H1 (cell line): ENCODE measurements at regions not wholly inside any gene's neighbourhood (a gene's known extent, or its start where the extent isn't known, plus 50 kb on each side); places are given as distances from the start of the nearest gene placed in this dataset.

Experiments used
- CTCF ChIA-PET: fragments of 300-600 bp; sonication (Branson Sonifier 250); formaldehyde crosslinking; loops from one replicate; lab custom pipeline; 2021; ENCODE audit not compliant: partially characterized antibody; lab: Charles Lee
- POLR2A ChIA-PET: fragments of 300-600 bp; sonication (Branson Sonifier 250); formaldehyde crosslinking; loops from one replicate; lab custom pipeline; 2021; ENCODE audit warnings: inconsistent platforms; ENCODE audit not compliant: partially characterized antibody; lab: Charles Lee
- DNase-seq, 2 experiments: peaks; one replicate each; pipeline versions ENCODE4 v3.0.0 to v3.0.0-alpha.2; 2010 to 2022; ENCODE audit warnings: low spot score in 2 of 2, low read depth in 1 of 2, mixed read lengths in 1 of 2
- FAIRE-seq: peaks from 2 replicates; lab custom pipeline; 2011; peaks lifted over from hg19 to GRCh38; lab: Jason Lieb, UNC
- H2AFZ ChIP-seq: 2 replicates; pipeline ENCODE4 v1.8.1; 2012; ENCODE audit warnings: low read length, inconsistent platforms
- H2AK5ac ChIP-seq: 2 replicates; pipeline ENCODE4 v1.6.1; 2013; ENCODE audit warnings: low read depth, low read length
- H2BK120ac ChIP-seq: replicated peaks from 2 replicates; pipeline ENCODE3; 2013; ENCODE audit warnings: low read depth, low read length, inconsistent platforms
- H2BK12ac ChIP-seq: 2 replicates; pipeline ENCODE4 v1.6.1; 2013; ENCODE audit warnings: low read depth, low read length
- H2BK15ac ChIP-seq: 2 replicates; pipeline ENCODE4 v1.6.1; 2013; ENCODE audit warnings: low read length
- H2BK20ac ChIP-seq: 2 replicates; pipeline ENCODE4 v1.6.1; 2013; ENCODE audit warnings: low read length
- H2BK5ac ChIP-seq: 2 replicates; pipeline ENCODE4 v1.6.1; 2013; ENCODE audit warnings: low read depth, low read length
- H3K14ac ChIP-seq: 2 replicates; pipeline ENCODE4 v1.6.1; 2013; ENCODE audit warnings: inconsistent platforms; ENCODE audit not compliant: insufficient read length
- H3K18ac ChIP-seq: 2 replicates; pipeline ENCODE4 v1.6.1; 2013; ENCODE audit warnings: low read length; ENCODE audit errors: extremely low read depth
- H3K23ac ChIP-seq: 2 replicates; pipeline ENCODE4 v1.6.1; 2013; ENCODE audit warnings: inconsistent platforms; ENCODE audit not compliant: insufficient read length
- H3K23me2 ChIP-seq: 2 replicates; pipeline ENCODE4 v1.6.1; 2013; ENCODE audit warnings: low read depth, low read length
- H3K27ac ChIP-seq: 2 replicates; pipeline ENCODE4 v1.6.1; 2011; ENCODE audit warnings: low read depth, low read length, inconsistent platforms
- H3K27me3 ChIP-seq, 4 experiments: replicated peaks in 1 of 4; 1 replicate in 1 of 4; 2 replicates in 3 of 4; pipeline versions ENCODE4 v1.6.1 to v1.8.1; 2011 to 2013; ENCODE audit warnings: low read length in 3 of 4, mild to moderate bottlenecking in 3 of 4, inconsistent platforms in 2 of 4, mixed read lengths in 2 of 4, moderate library complexity in 1 of 4; ENCODE audit not compliant: control insufficient read depth in 3 of 4, insufficient read depth in 3 of 4; ENCODE audit errors: extremely low read depth in 1 of 4
- H3K36me3 ChIP-seq, 4 experiments: 2 replicates each; pipeline versions ENCODE4 v1.6.1 to v1.8.1; 2011 to 2013; ENCODE audit warnings: mild to moderate bottlenecking in 4 of 4, low read length in 3 of 4, moderate library complexity in 2 of 4, control low read depth in 1 of 4, inconsistent platforms in 1 of 4; ENCODE audit not compliant: insufficient read depth in 4 of 4, control insufficient read depth in 2 of 4
- H3K4ac ChIP-seq: replicated peaks from 2 replicates; pipeline ENCODE3; 2013; ENCODE audit warnings: low read length, low read depth, mixed read lengths, inconsistent platforms; ENCODE audit not compliant: insufficient read length
- H3K4me1 ChIP-seq, 4 experiments: replicated peaks in 1 of 4; 1 replicate in 1 of 4; 2 replicates in 3 of 4; pipeline versions ENCODE4 v1.6.1 to v1.8.1; 2011 to 2013; ENCODE audit warnings: low read length in 3 of 4, inconsistent platforms in 2 of 4, mixed read lengths in 1 of 4; ENCODE audit not compliant: insufficient read depth in 4 of 4, control insufficient read depth in 3 of 4
- H3K4me2 ChIP-seq, 2 experiments: 2 replicates each; pipeline versions ENCODE4 v1.6.1 to v1.8.1; 2011 to 2013; ENCODE audit warnings: low read depth in 2 of 2, low read length in 2 of 2, control low read depth in 1 of 2, inconsistent platforms in 1 of 2, mild to moderate bottlenecking in 1 of 2; ENCODE audit not compliant: insufficient read depth in 1 of 2
- H3K4me3 ChIP-seq, 4 experiments: fragments of 200-600, 300-600 bp in 1 of 4; sonication (generic), shearing (Covaris generic), sonication (Bioruptor Twin) in 1 of 4; 2 replicates each; pipeline versions ENCODE4 v1.5.1 to v1.8.1; 2011 to 2016; ENCODE audit warnings: low read length in 4 of 4, low read depth in 3 of 4, control low read depth in 2 of 4, inconsistent platforms in 2 of 4, mild to moderate bottlenecking in 2 of 4, mixed read lengths in 1 of 4, moderate library complexity in 1 of 4; ENCODE audit not compliant: insufficient read depth in 2 of 4; ENCODE audit errors: extremely low read depth in 1 of 4
- H3K56ac ChIP-seq: replicated peaks from 2 replicates; pipeline ENCODE3; 2013; ENCODE audit warnings: low read depth, mild to moderate bottlenecking, mixed read lengths, low read length, inconsistent platforms; ENCODE audit not compliant: insufficient read length
- H3K79me1 ChIP-seq: 2 replicates; pipeline ENCODE4 v1.6.1; 2013; ENCODE audit warnings: low read depth, low read length, control low read depth
- H3K79me2 ChIP-seq, 2 experiments: 2 replicates each; pipeline versions ENCODE4 v1.6.1 to v1.8.1; 2012 to 2013; ENCODE audit warnings: low read length in 2 of 2, mild to moderate bottlenecking in 2 of 2, inconsistent platforms in 1 of 2; ENCODE audit not compliant: insufficient read depth in 2 of 2, control insufficient read depth in 1 of 2
- H3K9ac ChIP-seq, 4 experiments: replicated peaks in 1 of 4; 1 replicate in 1 of 4; 2 replicates in 3 of 4; pipeline versions ENCODE4 v1.6.1 to v1.8.1; 2011 to 2013; ENCODE audit warnings: low read depth in 3 of 4, low read length in 3 of 4, control low read depth in 2 of 4, mild to moderate bottlenecking in 2 of 4, moderate library complexity in 2 of 4, inconsistent platforms in 1 of 4; ENCODE audit errors: extremely low read depth in 1 of 4
- H3K9me3 ChIP-seq, 2 experiments: 2 replicates each; pipeline versions ENCODE4 v1.6.1 to v1.8.1; 2012 to 2013; ENCODE audit warnings: mild to moderate bottlenecking in 2 of 2, moderate library complexity in 2 of 2, control low read depth in 1 of 2, inconsistent platforms in 1 of 2, low read depth in 1 of 2, low read length in 1 of 2, mixed read lengths in 1 of 2; ENCODE audit not compliant: insufficient read depth in 2 of 2
- H4K20me1 ChIP-seq, 2 experiments: replicated peaks in 1 of 2; 2 replicates each; pipeline versions ENCODE3 to v1.8.1; 2011 to 2013; ENCODE audit warnings: inconsistent platforms in 2 of 2, low read length in 2 of 2, mild to moderate bottlenecking in 1 of 2; ENCODE audit not compliant: insufficient read depth in 2 of 2, control insufficient read depth in 1 of 2
- H4K5ac ChIP-seq: 2 replicates; pipeline ENCODE4 v1.6.1; 2013; ENCODE audit warnings: low read length, low read depth, mixed read lengths, inconsistent platforms; ENCODE audit not compliant: insufficient read length
- H4K8ac ChIP-seq: 2 replicates; pipeline ENCODE4 v1.8.0; 2013; ENCODE audit warnings: mild to moderate bottlenecking, moderate library complexity, low read length, inconsistent platforms; ENCODE audit not compliant: insufficient read depth; ENCODE audit errors: extremely low read depth
- H4K91ac ChIP-seq: replicated peaks from 2 replicates; pipeline ENCODE3; 2013; ENCODE audit warnings: low read length, mixed read lengths, inconsistent platforms; ENCODE audit not compliant: insufficient read length
- BACH1 ChIP-seq: IDR thresholded peaks from 2 replicates; pipeline ENCODE4 v1.6.1; 2012; ENCODE audit warnings: low read length, improper control_type of control experiment
- CBX5 ChIP-seq: fragments of 300-800, 300-1000 bp; sonication (generic); IDR thresholded peaks from 2 replicates; pipeline ENCODE4 v1.7.1; 2016; ENCODE audit warnings: antibody characterized with exemption, low read length, low read depth
- CEBPB ChIP-seq: IDR thresholded peaks from 2 replicates; pipeline ENCODE4 v1.6.1; 2012; ENCODE audit warnings: low read depth, low read length
- EP300 ChIP-seq, 2 experiments: IDR thresholded peaks; 1 replicate in 1 of 2; 2 replicates in 1 of 2; pipeline ENCODE4 v1.6.1; 2011 to 2012; ENCODE audit warnings: low read depth in 2 of 2, low read length in 2 of 2, mild to moderate bottlenecking in 2 of 2, borderline replicate concordance in 1 of 2, inconsistent platforms in 1 of 2, moderate library complexity in 1 of 2
- POLR2A ChIP-seq, 2 experiments: IDR thresholded peaks; 1 replicate in 1 of 2; 2 replicates in 1 of 2; pipeline ENCODE4 v1.6.1; 2011; ENCODE audit warnings: low read depth in 2 of 2, low read length in 2 of 2, mild to moderate bottlenecking in 2 of 2; ENCODE audit errors: control extremely low read depth in 1 of 2
- RNF2 ChIP-seq: fragments of 200-900, 300-1000 bp; sonication (generic); IDR thresholded peaks from 2 replicates; pipeline ENCODE4 v1.7.1; 2016; ENCODE audit warnings: borderline replicate concordance, low read depth, mild to moderate bottlenecking, antibody characterized with exemption, low read length; ENCODE audit not compliant: poor library complexity, severe bottlenecking; ENCODE audit errors: missing control alignments
- SIRT6 ChIP-seq: IDR thresholded peaks from one replicate; pipeline ENCODE4 v1.7.1; 2012; ENCODE audit warnings: low read length, inconsistent platforms
- SP1 ChIP-seq: IDR thresholded peaks from 2 replicates; pipeline ENCODE4 v1.6.1; 2011; ENCODE audit warnings: low read depth, low read length
- SUZ12 ChIP-seq: fragments of 200-600 bp; sonication (generic); IDR thresholded peaks from 2 replicates; pipeline ENCODE4 v1.6.1; 2012; ENCODE audit warnings: mild to moderate bottlenecking, inconsistent platforms, low read length, moderate library complexity, mixed read lengths
- TBP ChIP-seq: IDR thresholded peaks from 2 replicates; pipeline ENCODE4 v1.6.1; 2011; ENCODE audit warnings: low read depth, low read length, improper control_type of control experiment
- TCF12 ChIP-seq: IDR thresholded peaks from 2 replicates; pipeline ENCODE4 v1.6.1; 2011; ENCODE audit warnings: low read depth, mild to moderate bottlenecking, low read length
- TEAD4 ChIP-seq: IDR thresholded peaks from 2 replicates; pipeline ENCODE4 v1.6.1; 2012; ENCODE audit warnings: low read depth, low read length, inconsistent platforms, mixed read lengths
- WGBS, 2 experiments: shearing (Covaris generic) in 1 of 2; methylation state at CpG; one replicate each; pipeline versions ENCODE4 v1.1.6 to v1.1.7; 2013 to 2015; ENCODE audit warnings: low lambda C conversion rate in 2 of 2, mixed read lengths in 2 of 2, inconsistent platforms in 1 of 2, low coverage in 1 of 2, missing lambda C conversion rate in 1 of 2; ENCODE audit not compliant: insufficient replicate concordance in 2 of 2, insufficient coverage in 1 of 2, insufficient read length in 1 of 2; ENCODE audit errors: extremely low coverage in 1 of 2, missing lambda C conversion rate in 1 of 2; 5-methylcytosine and 5-hydroxymethylcytosine counted together
- TF ChIP-seq, protein P1 (sequence below): IDR thresholded peaks from 2 replicates; pipeline ENCODE4 v1.6.1; 2012; ENCODE audit warnings: inconsistent platforms

DNA sequence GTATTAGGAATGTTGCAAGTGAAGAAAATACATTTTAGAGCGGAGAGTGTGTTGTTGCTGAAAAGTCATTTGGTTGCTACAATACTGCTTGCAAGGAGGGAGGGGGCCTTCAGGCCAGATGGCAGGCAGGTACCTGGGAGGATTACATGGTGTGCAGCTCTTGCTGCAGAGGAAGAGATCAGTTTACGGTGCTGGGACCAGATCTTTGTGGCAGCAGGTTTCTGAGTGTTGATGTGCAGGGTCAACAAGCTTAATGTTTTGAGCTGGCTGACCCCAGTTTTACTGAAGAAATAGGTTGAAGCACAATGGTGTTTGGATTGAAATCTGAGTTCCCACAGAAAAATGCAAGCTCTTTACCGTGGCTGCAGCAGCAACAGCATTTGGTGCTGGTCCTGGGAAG is 96.4 kb upstream of the DDIT4L start:
- no peak overlapping the region for H4K8ac ChIP-seq
- 0 out of 2 replicates have a peak overlapping the region, but pooled peaks have one; percentile 36 for H2BK20ac ChIP-seq
- CTCF ChIA-PET, result interaction anchor here (0.7 kb wide), 1 partner anchor 173 kb away, joined by 3 read pairs; no protein-coding TSS in a partner anchor
- H2AK5ac ChIP-seq, result no peak overlapping the region
- H3K23me2 ChIP-seq, result no peaks in the 10 kb centered on the region
- no peak overlapping the region for H3K14ac ChIP-seq
- no peak overlapping the region for H2BK120ac ChIP-seq
- no peak overlapping the region; a peak in 1 of 4 replicates for H3K4me2 ChIP-seq
- TF ChIP-seq SIRT6, result no peak
- TF ChIP-seq POLR2A (IDR thresholded peaks at IDR 0.05; ENCODE audit: control extremely low read depth in 1 of 2, low read depth in 2 of 2, low read length in 2 of 2), result no peak
- TF ChIP-seq TBP, result no peak
- no peak for TF ChIP-seq RNF2
- TF ChIP-seq EP300 (IDR thresholded peaks at IDR 0.05; ENCODE audit: borderline replicate concordance in 1 of 2, low read depth in 2 of 2, low read length in 2 of 2), result no peak
- TF ChIP-seq CBX5, result no peak
- TF ChIP-seq, protein P1, sequence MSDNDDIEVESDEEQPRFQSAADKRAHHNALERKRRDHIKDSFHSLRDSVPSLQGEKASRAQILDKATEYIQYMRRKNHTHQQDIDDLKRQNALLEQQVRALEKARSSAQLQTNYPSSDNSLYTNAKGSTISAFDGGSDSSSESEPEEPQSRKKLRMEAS, result no peak
- TF ChIP-seq TEAD4, result no peak
- TF ChIP-seq TCF12, result no peak
- no peak for TF ChIP-seq SP1
- no peak for TF ChIP-seq SUZ12
- TF ChIP-seq CEBPB, result no peak
- no peak for TF ChIP-seq BACH1
- TF ChIP-seq, all 59 proteins: peak for 0
- Histone ChIP-seq H3K4me3 (no peak overlapping the region), H3K27ac (no peak overlapping the region), H3K27me3 (no peaks in the 10 kb centered on the region), H4K20me1 (no peaks in the 10 kb centered on the region), H3K79me1 (no peaks in the 10 kb centered on the region), H3K79me2 (no peaks in the 10 kb centered on the region), H3K18ac (no peak overlapping the region; the same call in 1 of the 2 replicates), H3K23ac (no peak overlapping the region), H3K36me3 (no peaks in the 10 kb centered on the region), H3K4ac (no peak overlapping the region), H2BK12ac (peak overlapping the region; percentile 86; the same call in 1 of the 2 replicates), H3K56ac (no peak overlapping the region), H3K9ac (no peak overlapping the region), H2BK5ac (no peak overlapping the region), H3K4me1 (peaks cover 0 to 4% (median 1%) of the 10 kb centered on the region in 4 experiments; a peak in 4 of 7 replicates), H2BK15ac (peak overlapping the region; percentile 61; the same call in 1 of the 2 replicates), H4K91ac (no peak overlapping the region), H4K5ac (no peak overlapping the region), H3K9me3 (no peaks in the 10 kb centered on the region), H2AFZ (peak overlapping the region; percentile 98)
- POLR2A ChIA-PET, result interaction anchor here (0.6 kb wide), 1 partner anchor 95 kb away, joined by 3 read pairs; no protein-coding TSS in a partner anchor
- DNase-seq, result no peak
- FAIRE-seq, result no peak
- WGBS, 2 experiments, result 73% methylated on average over 3 of the region's 3 CpGs; no CpG with 5 or more reads in 1 of the 2 experiments
